Activated CD8-positive, alpha-beta memory T cell treated with anti-CD3 and anti-CD28 coated beads for 24 hours (primary cell): ENCODE measurements at regions not wholly inside any gene's neighbourhood (a gene's known extent, or its start where the extent isn't known, plus 50 kb on each side); places are given as distances from the start of the nearest gene placed in this dataset.

Source experiments
- DNase-seq: peaks from one replicate; pipeline ENCODE4 v3.0.0-alpha.2; 2020

GRCh38 chr5:118253225-118254061 lies 734.9 kb downstream of the DTWD2 start:
- DNase-seq = no peak

GRCh38 chr5:118249386-118249785 lies 739.0 kb downstream of the DTWD2 start:
- no peak for DNase-seq

- DNase-seq = no peak
Measured at GRCh38 chr5:118247458-118247857, 740.9 kb downstream of the DTWD2 start.

- DNase-seq = no peak
Measured at GRCh38 chr5:118243613-118244012, 744.7 kb downstream of the DTWD2 start.

- no peak for DNase-seq
Measured at GRCh38 chr5:118243068-118243467, 745.3 kb downstream of the DTWD2 start.

- no peak for DNase-seq
Measured at GRCh38 chr5:118236108-118236849, 752.1 kb downstream of the DTWD2 start.

GRCh38 chr5:118233606-118234005 lies 754.7 kb downstream of the DTWD2 start:
- no peak for DNase-seq

GRCh38 chr5:118228489-118228888 lies 759.9 kb downstream of the DTWD2 start:
- DNase-seq = no peak

GRCh38 chr5:118224546-118224945 lies 763.8 kb downstream of the DTWD2 start:
- no peak for DNase-seq

- no peak for DNase-seq
Measured at GRCh38 chr5:118220556-118221195, 767.7 kb downstream of the DTWD2 start.

- no peak for DNase-seq
Measured at GRCh38 chr5:118211606-118212005, 776.7 kb downstream of the DTWD2 start.

- no peak for DNase-seq
Measured at GRCh38 chr5:118208031-118208453, 780.3 kb downstream of the DTWD2 start.

GRCh38 chr5:118199801-118200200 lies 788.5 kb downstream of the DTWD2 start:
- no peak for DNase-seq

- no peak for DNase-seq
Measured at GRCh38 chr5:118196229-118196628, 792.1 kb downstream of the DTWD2 start.

GRCh38 chr5:118195211-118195610 lies 793.1 kb downstream of the DTWD2 start:
- DNase-seq = no peak

GRCh38 chr5:118193194-118193905 lies 795.0 kb downstream of the DTWD2 start:
- no peak for DNase-seq

GRCh38 chr5:118185018-118185417 lies 803.3 kb downstream of the DTWD2 start:
- DNase-seq = no peak

GRCh38 chr5:118176146-118176545 lies 812.2 kb downstream of the DTWD2 start:
- DNase-seq = no peak

GRCh38 chr5:118174671-118175070 lies 813.7 kb downstream of the DTWD2 start:
- DNase-seq = no peak

GRCh38 chr5:118173340-118173739 lies 815.0 kb downstream of the DTWD2 start:
- no peak for DNase-seq

GRCh38 chr5:118165619-118166018 lies 822.7 kb downstream of the DTWD2 start:
- DNase-seq = no peak

- DNase-seq = no peak
Measured at GRCh38 chr5:118156181-118156580, 832.2 kb downstream of the DTWD2 start.

- DNase-seq = no peak
Measured at GRCh38 chr5:118146824-118147223, 841.5 kb downstream of the DTWD2 start.
